GM12865 (cell line): ENCODE measurements at regions not wholly inside any gene's neighbourhood (a gene's known extent, or its start where the extent isn't known, plus 50 kb on each side); places are given as distances from the start of the nearest gene placed in this dataset.

Experiments used
- DNase-seq: peaks from one replicate; pipeline ENCODE4 v3.0.0; 2010; ENCODE audit warnings: low read depth
- H3K4me3 ChIP-seq: 2 replicates; pipeline ENCODE4 v1.5.1; 2011; ENCODE audit warnings: mild to moderate bottlenecking, low read depth, low read length, control low read depth
- TF ChIP-seq, protein P1 (sequence below): IDR thresholded peaks from 2 replicates; pipeline ENCODE4 v1.5.1; 2011; ENCODE audit warnings: low read length, control low read depth, low read depth, inconsistent platforms; ENCODE audit not compliant: insufficient read depth; ENCODE audit errors: missing control alignments

DNA sequence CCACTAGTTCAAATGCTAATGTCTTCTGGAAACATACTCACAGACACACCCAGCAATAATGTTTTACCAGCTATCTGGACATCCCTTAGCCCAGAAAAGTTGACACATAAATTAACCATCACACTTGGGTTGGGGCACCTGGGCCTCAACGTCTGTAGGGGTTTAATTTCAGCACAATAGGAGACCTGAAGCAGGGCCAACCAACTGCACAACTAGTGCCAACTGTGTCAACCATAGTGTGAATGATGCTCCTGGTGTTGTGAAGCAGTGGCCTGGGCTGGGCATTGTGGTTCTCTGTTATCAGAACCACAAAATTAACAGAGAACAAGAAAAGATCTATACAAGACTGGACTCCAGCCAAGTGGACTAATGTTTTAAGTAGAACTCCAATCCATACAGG, 106.7 kb upstream of the PPM1H start:
- TF ChIP-seq, protein P1, sequence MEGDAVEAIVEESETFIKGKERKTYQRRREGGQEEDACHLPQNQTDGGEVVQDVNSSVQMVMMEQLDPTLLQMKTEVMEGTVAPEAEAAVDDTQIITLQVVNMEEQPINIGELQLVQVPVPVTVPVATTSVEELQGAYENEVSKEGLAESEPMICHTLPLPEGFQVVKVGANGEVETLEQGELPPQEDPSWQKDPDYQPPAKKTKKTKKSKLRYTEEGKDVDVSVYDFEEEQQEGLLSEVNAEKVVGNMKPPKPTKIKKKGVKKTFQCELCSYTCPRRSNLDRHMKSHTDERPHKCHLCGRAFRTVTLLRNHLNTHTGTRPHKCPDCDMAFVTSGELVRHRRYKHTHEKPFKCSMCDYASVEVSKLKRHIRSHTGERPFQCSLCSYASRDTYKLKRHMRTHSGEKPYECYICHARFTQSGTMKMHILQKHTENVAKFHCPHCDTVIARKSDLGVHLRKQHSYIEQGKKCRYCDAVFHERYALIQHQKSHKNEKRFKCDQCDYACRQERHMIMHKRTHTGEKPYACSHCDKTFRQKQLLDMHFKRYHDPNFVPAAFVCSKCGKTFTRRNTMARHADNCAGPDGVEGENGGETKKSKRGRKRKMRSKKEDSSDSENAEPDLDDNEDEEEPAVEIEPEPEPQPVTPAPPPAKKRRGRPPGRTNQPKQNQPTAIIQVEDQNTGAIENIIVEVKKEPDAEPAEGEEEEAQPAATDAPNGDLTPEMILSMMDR = no peak
- H3K4me3 ChIP-seq = no peak overlapping the region
- DNase-seq = no peak

DNA sequence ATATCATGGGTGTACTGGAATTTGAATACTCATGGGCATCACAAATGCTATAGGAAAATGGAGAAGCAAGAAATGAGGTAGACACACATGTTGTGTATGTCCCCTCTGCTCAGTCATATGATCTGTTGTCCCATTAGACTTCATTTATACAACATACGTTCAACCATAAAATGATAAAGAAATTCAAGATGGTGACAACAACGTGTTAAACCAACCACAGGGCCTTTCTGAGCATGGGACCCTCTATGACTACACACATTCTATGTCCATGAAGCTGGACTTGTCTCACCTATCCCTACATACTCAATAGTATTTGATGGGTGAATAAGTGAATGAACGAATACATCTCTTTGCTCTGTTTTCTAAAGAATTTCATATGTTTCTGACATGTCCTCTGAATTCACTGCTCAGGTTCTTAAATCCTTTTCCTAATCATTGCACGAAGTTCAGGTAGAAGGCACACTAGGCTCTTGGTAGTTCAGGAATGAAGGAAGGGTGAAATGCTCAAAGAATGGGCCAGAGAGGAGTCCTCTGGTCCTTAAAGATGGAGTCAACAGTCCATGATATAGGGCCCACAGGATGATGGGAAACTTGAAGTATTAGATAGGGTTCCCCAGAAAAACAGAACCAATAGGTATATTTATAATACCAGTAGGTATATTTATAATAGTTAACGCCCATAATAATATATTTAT, 105.7 kb upstream of the PPM1H start:
- TF ChIP-seq, protein P1 = no peak
- H3K4me3 ChIP-seq = no peak overlapping the region
- no peak for DNase-seq

DNA sequence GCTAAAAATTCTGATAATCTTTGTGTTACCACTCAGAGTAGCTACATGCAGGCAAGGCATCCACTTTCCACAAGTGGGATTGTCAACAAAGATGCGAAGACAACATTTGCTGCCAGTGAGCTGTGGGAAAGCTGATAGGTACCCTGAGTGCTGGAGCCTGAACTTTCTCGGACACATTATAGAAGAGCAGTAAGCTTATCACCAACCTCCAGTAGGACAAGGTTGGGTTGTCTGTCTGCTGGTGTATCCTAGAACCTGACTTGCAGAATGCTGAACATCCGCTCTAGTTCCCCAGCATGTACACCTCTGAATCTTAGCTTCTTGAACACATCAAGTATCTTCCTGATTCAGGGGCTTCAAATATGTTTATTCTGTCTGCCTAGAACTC, 103.8 kb upstream of the PPM1H start:
- H3K4me3 ChIP-seq = no peak overlapping the region
- TF ChIP-seq, protein P1 = no peak
- DNase-seq = no peak

DNA sequence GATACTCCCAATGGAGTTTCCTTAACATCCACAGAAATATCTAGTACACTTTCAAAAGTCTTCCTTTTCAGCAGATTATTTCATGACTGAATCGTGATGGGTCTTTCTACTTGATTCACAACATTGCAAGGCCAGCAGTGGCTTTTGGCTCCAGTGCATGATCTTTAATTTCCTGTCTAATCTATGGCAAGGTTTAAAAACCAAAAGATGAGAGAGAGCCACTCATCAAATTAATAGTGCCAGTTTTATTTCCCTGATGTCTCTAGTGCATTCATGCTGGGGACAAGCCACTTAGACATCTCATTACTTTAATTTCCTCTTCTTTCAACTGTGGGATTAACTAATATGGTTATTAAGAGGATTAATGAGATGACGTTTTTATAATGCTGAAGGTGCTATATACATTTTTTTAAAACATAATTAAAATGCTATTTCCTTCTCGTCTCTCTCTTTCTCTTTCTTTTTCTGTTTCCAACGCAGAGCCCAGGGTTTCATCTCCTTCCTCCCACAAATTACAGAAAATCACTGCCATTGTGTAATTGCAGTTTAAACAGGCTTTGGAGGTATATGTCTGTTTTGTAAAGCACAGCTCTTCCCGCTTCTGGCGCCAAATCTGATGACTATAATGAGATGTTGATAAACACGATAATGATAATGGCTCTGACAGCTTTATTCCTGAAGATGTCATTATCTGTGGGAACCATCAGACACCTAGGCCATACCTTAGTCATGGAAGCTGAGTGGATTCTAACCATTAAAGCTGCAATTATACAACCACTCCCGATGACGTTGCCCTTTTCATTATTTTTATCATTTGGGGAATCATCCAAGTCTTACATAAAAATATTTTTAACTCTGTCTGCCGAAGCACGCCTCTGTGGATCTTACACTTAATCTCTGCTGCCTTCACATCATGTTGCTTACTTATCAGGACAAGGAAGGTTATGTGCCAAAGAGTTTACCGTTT, 103.1 kb upstream of the PPM1H start:
- TF ChIP-seq, protein P1 = no peak
- H3K4me3 ChIP-seq = no peak overlapping the region
- DNase-seq = no peak

DNA sequence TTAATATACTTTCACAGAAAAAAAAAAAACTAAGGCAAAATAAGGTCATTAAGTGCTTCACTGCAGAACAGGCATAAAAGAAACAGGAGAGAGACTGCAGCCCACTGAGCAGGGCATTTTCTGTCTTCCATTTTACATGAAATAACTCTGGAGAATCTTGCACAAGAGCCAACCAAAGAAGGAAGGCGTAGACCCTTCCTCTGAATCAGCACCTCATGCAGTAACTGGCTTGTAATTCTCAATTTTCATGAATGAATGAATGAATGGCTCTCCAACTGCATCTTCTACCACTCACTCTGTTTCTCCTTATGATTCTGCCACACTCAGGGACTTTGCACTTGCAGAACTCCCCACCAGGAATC, 102.0 kb upstream of the PPM1H start:
- H3K4me3 ChIP-seq = no peak overlapping the region
- TF ChIP-seq, protein P1 = no peak
- DNase-seq = no peak

DNA sequence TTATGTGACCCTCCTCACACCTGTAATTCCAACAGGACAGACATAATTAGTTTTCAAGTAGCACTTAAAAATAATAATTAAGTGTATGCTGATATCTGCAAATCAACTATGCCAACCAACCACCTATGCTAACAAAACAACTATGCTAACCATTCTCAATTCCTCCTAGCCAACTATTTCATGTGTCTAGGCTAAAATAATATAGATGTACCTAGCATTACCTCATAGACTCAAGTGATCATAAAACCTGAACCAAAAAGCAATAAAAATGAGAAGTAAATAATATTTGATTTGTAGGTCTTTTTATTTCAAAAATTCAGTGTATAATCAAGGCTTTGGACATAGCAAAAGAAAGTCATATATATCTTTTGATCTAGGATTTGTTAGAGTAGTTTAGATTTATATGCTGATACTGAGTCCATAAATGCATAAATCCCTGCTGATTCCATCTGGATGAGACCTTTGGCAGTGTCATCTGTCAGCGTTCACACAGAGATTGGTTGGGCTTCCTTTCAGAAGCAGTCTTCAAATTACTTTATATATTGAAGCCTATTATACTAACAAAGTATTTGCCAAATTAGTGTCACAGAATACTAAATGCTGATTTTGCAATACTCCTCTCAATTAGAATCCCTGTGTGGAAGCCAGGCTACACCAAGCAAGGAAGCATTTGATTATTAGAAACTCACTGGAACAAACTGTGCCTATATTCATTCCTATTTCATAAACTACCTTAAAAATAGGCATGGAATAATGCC, 101.4 kb upstream of the PPM1H start:
- no peak overlapping the region for H3K4me3 ChIP-seq
- DNase-seq = no peak
- TF ChIP-seq, protein P1 = no peak
